AG09319 (cell line): ENCODE measurements at regions not wholly inside any gene's neighbourhood (a gene's known extent, or its start where the extent isn't known, plus 50 kb on each side); places are given as distances from the start of the nearest gene placed in this dataset.

Source experiments
- DNase-seq: peaks from one replicate; pipeline ENCODE4 v3.0.0-alpha.2; 2010; ENCODE audit warnings: low read depth; ENCODE audit errors: extremely low read depth
- CTCF ChIP-seq: IDR thresholded peaks from 2 replicates; pipeline ENCODE4 v1.5.1; 2011; ENCODE audit warnings: low read depth, mild to moderate bottlenecking, inconsistent platforms, low read length, moderate library complexity

- TF ChIP-seq CTCF: no peak
- DNase-seq: no peak
Measured at GRCh38 chr2:173785813-173786212, 179.4 kb downstream of the SP3 start.

GRCh38 chr2:173791502-173791901 lies 173.7 kb downstream of the SP3 start:
- DNase-seq: no peak
- no peak for TF ChIP-seq CTCF

GRCh38 chr2:173792166-173792565 lies 173.0 kb downstream of the SP3 start:
- no peak for TF ChIP-seq CTCF
- no peak for DNase-seq

GRCh38 chr2:173792741-173793140 lies 172.4 kb downstream of the SP3 start:
- no peak for TF ChIP-seq CTCF
- no peak for DNase-seq

GRCh38 chr2:173793709-173794565 lies 171.2 kb downstream of the SP3 start:
- no peak for TF ChIP-seq CTCF
- no peak for DNase-seq

GRCh38 chr2:173797586-173798263 lies 167.4 kb downstream of the SP3 start:
- no peak for TF ChIP-seq CTCF
- DNase-seq: no peak

GRCh38 chr2:173802518-173802917 lies 162.7 kb downstream of the SP3 start:
- DNase-seq: no peak
- no peak for TF ChIP-seq CTCF
